ENCODE measurements at regions not wholly inside any gene's neighbourhood (a gene's known extent, or its start where the extent isn't known, plus 50 kb on each side); places are given as distances from the start of the nearest gene placed in this dataset.

GRCh38 chr6:81861281-81861680 is 108.8 kb upstream of the TENT5A start:
- TF ChIP-seq FOXM1 (IDR thresholded peaks at IDR 0.05; ENCODE audit: borderline replicate concordance, low read depth) (no peak), TEAD4 (IDR thresholded peaks at IDR 0.05) (no peak), RAD21 (IDR thresholded peaks at IDR 0.05; ENCODE audit: low read depth) (no peak), YY1 (IDR thresholded peaks at IDR 0.05; ENCODE audit: low read depth) (no peak), ZBTB7A (IDR thresholded peaks at IDR 0.05; ENCODE audit: low read depth) (no peak)

GRCh38 chr6:81859884-81860283 is 107.4 kb upstream of the TENT5A start:
- TF ChIP-seq EP300 (IDR thresholded peaks at IDR 0.05; ENCODE audit: borderline replicate concordance), result no peak
- no peak for TF ChIP-seq YY1 (IDR thresholded peaks at IDR 0.05; ENCODE audit: low read depth)
- TF ChIP-seq TEAD4 (IDR thresholded peaks at IDR 0.05), result no peak
- no peak for TF ChIP-seq TCF12 (IDR thresholded peaks at IDR 0.05; ENCODE audit: low read depth)
- no peak for TF ChIP-seq FOXM1 (IDR thresholded peaks at IDR 0.05; ENCODE audit: borderline replicate concordance, low read depth)
- TF ChIP-seq REST (IDR thresholded peaks at IDR 0.05; ENCODE audit: low read depth), result no peak
- TF ChIP-seq MAX (IDR thresholded peaks at IDR 0.05), result no peak
- TF ChIP-seq CEBPB (IDR thresholded peaks at IDR 0.05), result no peak
- TF ChIP-seq TAF1 (IDR thresholded peaks at IDR 0.05; ENCODE audit: low read depth), result no peak
- TF ChIP-seq CREB1 (IDR thresholded peaks at IDR 0.05; ENCODE audit: low read depth), result no peak
- TF ChIP-seq USF1 (IDR thresholded peaks at IDR 0.05), result no peak
- no peak for TF ChIP-seq EGR1 (IDR thresholded peaks at IDR 0.05)
- TF ChIP-seq ZBTB7A (IDR thresholded peaks at IDR 0.05; ENCODE audit: low read depth), result no peak

GRCh38 chr6:81857812-81858211 is 105.3 kb upstream of the TENT5A start:
- no peak for TF ChIP-seq USF1 (IDR thresholded peaks at IDR 0.05)
- no peak for TF ChIP-seq REST (IDR thresholded peaks at IDR 0.05; ENCODE audit: low read depth)

GRCh38 chr6:81856872-81857271 is 104.4 kb upstream of the TENT5A start:
- TF ChIP-seq RAD21 (IDR thresholded peaks at IDR 0.05; ENCODE audit: low read depth) (no peak), TAF1 (IDR thresholded peaks at IDR 0.05; ENCODE audit: low read depth) (no peak), YY1 (IDR thresholded peaks at IDR 0.05; ENCODE audit: low read depth) (no peak), TEAD4 (IDR thresholded peaks at IDR 0.05) (no peak), MAX (IDR thresholded peaks at IDR 0.05) (no peak), USF1 (IDR thresholded peaks at IDR 0.05) (no peak), TCF12 (IDR thresholded peaks at IDR 0.05; ENCODE audit: low read depth) (no peak), CREB1 (IDR thresholded peaks at IDR 0.05; ENCODE audit: low read depth) (no peak)

GRCh38 chr6:81854474-81854873 is 102.0 kb upstream of the TENT5A start:
- no peak for TF ChIP-seq NFIC (IDR thresholded peaks at IDR 0.05)
- no peak for TF ChIP-seq MAX (IDR thresholded peaks at IDR 0.05)
- TF ChIP-seq CREB1 (IDR thresholded peaks at IDR 0.05; ENCODE audit: low read depth), result no peak
- TF ChIP-seq REST (IDR thresholded peaks at IDR 0.05; ENCODE audit: low read depth), result no peak
- no peak for TF ChIP-seq USF1 (IDR thresholded peaks at IDR 0.05)
- no peak for TF ChIP-seq YY1 (IDR thresholded peaks at IDR 0.05; ENCODE audit: low read depth)
